ENCODE measurements at regions not wholly inside any gene's neighbourhood (a gene's known extent, or its start where the extent isn't known, plus 50 kb on each side); places are given as distances from the start of the nearest gene placed in this dataset.
A peak's percentile ranks its signal among the peaks of the same experiment; 100 is the strongest.

GRCh38 chr5:93057311-93057710 is 523.7 kb downstream of the NR2F1-AS1 start:
- DNase-seq (ENCODE audit: low spot score): no peak

DNA sequence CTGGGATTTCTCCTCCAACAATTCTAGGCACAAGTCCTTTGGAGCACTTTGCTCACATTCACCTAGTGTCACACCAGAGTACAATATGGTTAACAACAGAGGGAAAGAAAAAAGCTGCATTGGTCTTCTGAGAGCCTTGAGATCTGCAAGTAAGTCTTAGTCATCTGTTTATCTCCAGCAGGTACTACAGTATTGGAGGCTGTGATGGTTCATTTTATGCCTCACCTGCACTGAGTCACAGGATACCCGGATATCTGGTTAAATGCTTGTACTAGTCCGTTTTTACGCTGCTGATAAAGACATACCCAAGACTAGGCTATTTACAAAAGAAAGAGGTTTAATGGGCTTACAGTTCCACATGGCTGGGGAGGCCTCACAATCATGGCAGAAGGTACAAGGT is 525.0 kb downstream of the NR2F1-AS1 start:
- DNase-seq (ENCODE audit: low spot score): no peak

GRCh38 chr5:93055561-93055960 is 525.5 kb downstream of the NR2F1-AS1 start:
- DNase-seq (ENCODE audit: low spot score): no peak

- no peak for DNase-seq (ENCODE audit: low spot score)
These were observed 526.4 kb downstream of the NR2F1-AS1 start for GRCh38 chr5:93054424-93055163.

DNA sequence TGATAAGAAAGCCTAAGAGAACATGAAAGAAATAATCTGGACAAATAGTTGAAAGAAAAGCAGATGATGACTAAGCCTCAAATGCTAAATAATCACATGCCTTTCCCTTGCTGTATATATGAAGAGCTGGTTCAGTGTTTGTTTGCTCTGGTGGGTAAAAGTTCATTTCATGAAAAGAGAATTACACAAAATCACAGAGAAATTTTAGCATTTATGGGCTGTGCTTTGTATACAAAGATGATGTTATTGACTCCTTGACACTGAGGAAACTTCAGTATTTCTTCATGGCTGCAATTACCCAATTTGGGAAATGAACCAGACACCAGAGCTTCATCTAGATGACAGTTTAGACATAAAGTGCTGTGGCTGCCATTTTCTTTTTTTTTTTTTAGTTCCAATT is 527.2 kb downstream of the NR2F1-AS1 start:
- no peak for DNase-seq (ENCODE audit: low spot score)

DNA sequence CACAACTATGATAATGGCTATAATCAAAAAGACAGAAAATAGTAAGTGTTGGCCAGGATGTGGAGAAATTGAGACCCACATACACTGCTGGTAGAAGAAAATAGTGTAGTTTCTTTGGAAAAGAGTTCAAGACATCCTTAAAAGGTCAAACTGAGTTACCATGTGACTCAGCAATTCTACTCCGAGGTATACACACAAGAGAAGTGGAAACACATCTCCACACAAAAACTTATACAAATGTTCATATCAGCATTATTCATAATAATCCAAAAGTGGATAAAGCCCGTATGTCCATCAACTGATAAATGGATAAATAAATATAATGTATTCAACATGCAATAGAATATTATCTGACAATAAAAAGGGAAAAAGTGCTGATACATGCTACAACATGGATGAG is 532.2 kb downstream of the NR2F1-AS1 start:
- DNase-seq (ENCODE audit: low spot score): no peak

- no peak for DNase-seq (ENCODE audit: low spot score)
These were observed 536.0 kb downstream of the NR2F1-AS1 start for GRCh38 chr5:93044859-93045666.

DNA sequence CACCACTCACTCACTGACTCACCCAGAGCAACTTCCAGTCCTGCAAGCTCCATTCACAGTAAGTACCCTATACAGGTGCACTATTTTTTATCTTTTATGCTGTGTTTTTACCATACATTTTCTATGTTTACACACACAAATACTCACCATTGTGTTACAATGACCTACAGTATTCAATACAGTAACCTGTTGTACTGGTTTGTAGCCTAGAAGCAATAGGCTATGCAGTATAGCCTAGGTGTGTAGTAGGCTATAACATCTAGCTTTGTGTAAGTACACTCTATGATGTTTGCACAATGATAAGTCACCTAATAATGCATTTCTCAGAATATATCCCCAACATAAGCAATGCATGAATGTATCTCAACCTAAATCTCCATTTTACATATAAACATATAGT is 541.1 kb downstream of the NR2F1-AS1 start:
- no peak for DNase-seq (ENCODE audit: low spot score)

GRCh38 chr5:93034621-93035590 is 546.1 kb downstream of the NR2F1-AS1 start:
- DNase-seq (ENCODE audit: low spot score): peak; percentile 49

- no peak for DNase-seq (ENCODE audit: low spot score)
These were observed 558.1 kb downstream of the NR2F1-AS1 start for GRCh38 chr5:93022796-93023447.

GRCh38 chr5:93022211-93022610 is 558.8 kb downstream of the NR2F1-AS1 start:
- no peak for DNase-seq (ENCODE audit: low spot score)

- no peak for DNase-seq (ENCODE audit: low spot score)
These were observed 561.1 kb downstream of the NR2F1-AS1 start for GRCh38 chr5:93019896-93020295.

DNA sequence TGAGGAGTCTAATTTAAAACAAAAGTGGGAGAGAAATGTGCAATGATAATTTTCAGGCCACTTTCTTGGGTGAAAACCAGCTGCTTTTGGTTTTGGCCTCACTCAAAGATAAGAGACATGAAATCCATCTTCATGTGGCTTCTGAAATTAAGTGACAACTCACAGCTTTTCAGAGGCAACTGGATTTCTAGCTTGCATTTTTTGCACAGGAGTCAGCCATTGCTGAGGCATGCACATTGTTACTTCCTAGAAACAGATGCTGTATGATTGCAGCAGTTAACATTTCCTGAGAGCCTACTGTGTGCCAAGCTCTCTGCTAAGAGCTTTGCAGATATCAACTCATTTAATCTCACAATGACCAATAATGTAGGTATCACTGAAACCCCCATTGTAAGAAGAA is 562.6 kb downstream of the NR2F1-AS1 start:
- DNase-seq (ENCODE audit: low spot score): no peak

GRCh38 chr5:93017849-93018248 is 563.2 kb downstream of the NR2F1-AS1 start:
- no peak for DNase-seq (ENCODE audit: low spot score)

DNA sequence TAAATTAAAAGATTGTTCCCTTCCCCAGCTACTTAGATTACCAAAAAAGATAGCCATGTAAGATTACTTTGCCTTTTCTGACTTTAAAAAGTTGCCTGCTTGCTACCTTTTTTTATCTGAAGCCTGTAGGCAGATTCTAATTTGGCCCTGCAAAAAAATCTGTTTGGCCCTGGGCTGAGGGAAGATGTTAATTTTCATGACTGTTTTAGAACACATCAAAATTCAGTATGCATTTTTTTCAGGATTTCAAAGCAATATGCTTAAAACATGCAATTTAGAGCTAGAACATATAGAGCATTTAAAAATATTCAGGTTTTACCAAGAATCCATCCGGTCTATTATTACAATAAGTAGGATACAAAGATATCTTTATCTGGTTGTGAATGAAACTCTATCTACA is 563.6 kb downstream of the NR2F1-AS1 start:
- DNase-seq (ENCODE audit: low spot score): no peak

- no peak for DNase-seq (ENCODE audit: low spot score)
These were observed 570.4 kb downstream of the NR2F1-AS1 start for GRCh38 chr5:93010616-93011015.

DNA sequence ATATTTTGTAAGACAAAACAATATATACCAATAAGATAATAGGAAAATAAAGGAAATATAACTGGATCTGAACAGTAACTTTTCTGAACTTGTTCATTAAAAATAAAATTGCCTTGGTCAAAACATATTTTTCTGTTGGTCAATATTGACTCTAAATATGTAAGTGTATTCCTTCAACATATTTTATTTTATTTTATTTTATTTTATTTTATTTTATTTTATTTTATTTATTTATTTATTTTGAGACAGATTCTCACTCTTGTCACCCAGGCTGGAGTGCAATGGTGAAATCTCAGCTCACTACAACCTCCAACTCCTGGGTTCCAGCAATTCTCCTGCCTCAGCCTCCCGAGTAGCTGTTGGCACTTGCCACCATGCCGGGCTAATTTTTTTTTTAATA is 571.0 kb downstream of the NR2F1-AS1 start:
- DNase-seq (ENCODE audit: low spot score): no peak

GRCh38 chr5:93008502-93009207 is 572.4 kb downstream of the NR2F1-AS1 start:
- DNase-seq (ENCODE audit: low spot score): no peak

DNA sequence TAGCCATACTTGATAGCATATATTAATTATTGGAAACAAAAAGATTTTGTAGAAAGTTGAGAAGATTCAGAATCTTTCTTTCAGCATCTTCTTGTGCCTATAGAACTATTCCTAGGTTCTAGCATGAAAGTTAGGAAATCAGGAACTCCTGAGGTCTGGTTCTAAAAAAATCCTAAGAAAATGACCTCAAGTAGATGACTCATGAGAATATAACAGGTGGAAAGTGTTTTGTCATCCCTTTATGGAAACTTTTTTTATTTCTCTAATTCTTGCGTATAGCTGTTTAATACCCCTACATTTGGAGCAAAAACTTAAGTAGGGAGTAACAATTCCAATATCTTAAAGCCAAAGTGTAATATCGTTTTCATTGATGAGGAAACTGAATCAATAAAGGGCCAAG is 574.1 kb downstream of the NR2F1-AS1 start:
- DNase-seq (ENCODE audit: low spot score): no peak

GRCh38 chr5:92998456-92998855 is 582.6 kb downstream of the NR2F1-AS1 start:
- DNase-seq (ENCODE audit: low spot score): no peak

- no peak for DNase-seq (ENCODE audit: low spot score)
These were observed 586.6 kb downstream of the NR2F1-AS1 start for GRCh38 chr5:92994392-92994791.

Measured in HuH-7 (cell line).